ENCODE measurements at regions not wholly inside any gene's neighbourhood (a gene's known extent, or its start where the extent isn't known, plus 50 kb on each side); places are given as distances from the start of the nearest gene placed in this dataset.
A peak's percentile ranks its signal among the peaks of the same experiment; 100 is the strongest.

DNA sequence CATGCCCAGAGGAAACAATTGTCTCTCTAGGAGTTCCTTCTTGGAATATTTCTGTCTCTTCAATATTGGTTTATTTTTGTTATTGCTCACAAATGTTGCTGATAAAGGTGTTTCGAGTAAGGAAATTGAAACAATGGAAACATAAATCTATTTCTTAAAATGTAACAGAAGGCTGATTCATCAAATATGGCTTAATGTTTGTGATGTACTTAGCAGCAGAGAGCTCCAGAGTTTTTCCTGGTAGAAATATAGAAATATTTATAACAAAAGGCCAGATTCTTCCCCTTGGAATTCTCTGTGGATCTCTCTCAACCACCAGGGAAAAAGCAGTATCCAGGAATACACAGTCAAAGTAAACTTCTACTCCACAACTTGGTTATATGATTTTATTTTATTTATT is 149.2 kb upstream of the LRIG3 start:
- in situ Hi-C loops (cut with MboI; ENCODE audit: low pct_unique_long_range_greater_than_20kb, low sequenced_read_pairs, unreplicated experiment): no loop called here
- DNase-seq (ENCODE audit: low spot score): no peak
- TF ChIP-seq, protein P1, sequence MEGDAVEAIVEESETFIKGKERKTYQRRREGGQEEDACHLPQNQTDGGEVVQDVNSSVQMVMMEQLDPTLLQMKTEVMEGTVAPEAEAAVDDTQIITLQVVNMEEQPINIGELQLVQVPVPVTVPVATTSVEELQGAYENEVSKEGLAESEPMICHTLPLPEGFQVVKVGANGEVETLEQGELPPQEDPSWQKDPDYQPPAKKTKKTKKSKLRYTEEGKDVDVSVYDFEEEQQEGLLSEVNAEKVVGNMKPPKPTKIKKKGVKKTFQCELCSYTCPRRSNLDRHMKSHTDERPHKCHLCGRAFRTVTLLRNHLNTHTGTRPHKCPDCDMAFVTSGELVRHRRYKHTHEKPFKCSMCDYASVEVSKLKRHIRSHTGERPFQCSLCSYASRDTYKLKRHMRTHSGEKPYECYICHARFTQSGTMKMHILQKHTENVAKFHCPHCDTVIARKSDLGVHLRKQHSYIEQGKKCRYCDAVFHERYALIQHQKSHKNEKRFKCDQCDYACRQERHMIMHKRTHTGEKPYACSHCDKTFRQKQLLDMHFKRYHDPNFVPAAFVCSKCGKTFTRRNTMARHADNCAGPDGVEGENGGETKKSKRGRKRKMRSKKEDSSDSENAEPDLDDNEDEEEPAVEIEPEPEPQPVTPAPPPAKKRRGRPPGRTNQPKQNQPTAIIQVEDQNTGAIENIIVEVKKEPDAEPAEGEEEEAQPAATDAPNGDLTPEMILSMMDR (IDR thresholded peaks at IDR 0.05; ENCODE audit: extremely low read depth, insufficient read depth, missing control alignments): no peak

DNA sequence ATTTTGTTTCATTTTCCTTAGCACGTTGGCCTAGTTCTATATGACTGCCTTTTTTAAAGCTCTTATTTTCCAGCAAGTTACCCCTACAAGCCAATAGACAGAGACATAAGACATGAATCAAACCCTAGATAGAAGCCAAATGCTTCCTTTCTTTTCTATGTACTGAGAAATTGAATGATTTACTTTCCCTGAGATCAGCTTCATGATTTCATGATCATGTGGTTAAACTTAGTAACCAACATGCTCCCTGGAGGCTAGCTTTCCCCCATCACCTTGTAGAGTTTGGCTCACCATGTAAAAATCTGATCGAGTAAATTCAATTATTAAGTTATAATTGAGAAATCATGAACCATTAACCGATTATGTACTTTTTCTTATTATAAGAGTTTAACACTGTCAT is 148.1 kb upstream of the LRIG3 start:
- TF ChIP-seq, protein P1 (IDR thresholded peaks at IDR 0.05; ENCODE audit: extremely low read depth, insufficient read depth, missing control alignments): no peak
- in situ Hi-C loops (cut with MboI; ENCODE audit: low pct_unique_long_range_greater_than_20kb, low sequenced_read_pairs, unreplicated experiment): no loop called here
- DNase-seq (ENCODE audit: low spot score): no peak

DNA sequence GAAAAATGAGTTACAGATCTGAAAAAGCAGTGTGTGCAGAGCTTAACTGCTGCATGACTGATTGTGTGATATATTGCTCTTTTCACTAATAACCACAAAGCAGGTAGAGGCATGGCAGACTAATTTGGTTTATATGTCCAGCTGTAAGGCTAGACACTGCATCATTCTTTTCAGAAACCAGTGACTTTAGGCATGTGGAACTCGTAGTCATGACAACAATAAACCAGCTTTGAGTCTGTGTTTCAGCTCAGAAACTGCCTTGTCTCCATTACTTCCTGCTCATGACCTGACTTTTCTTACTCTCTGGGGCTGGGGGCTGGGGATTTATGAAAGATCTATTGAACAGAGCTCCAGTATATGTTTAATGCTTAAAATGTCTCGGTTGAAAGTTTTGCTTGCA is 146.8 kb upstream of the LRIG3 start:
- peak; percentile 23 for DNase-seq (ENCODE audit: low spot score)
- TF ChIP-seq, protein P1 (IDR thresholded peaks at IDR 0.05; ENCODE audit: extremely low read depth, insufficient read depth, missing control alignments): no peak
- in situ Hi-C loops (cut with MboI; ENCODE audit: low pct_unique_long_range_greater_than_20kb, low sequenced_read_pairs, unreplicated experiment): no loop called here

DNA sequence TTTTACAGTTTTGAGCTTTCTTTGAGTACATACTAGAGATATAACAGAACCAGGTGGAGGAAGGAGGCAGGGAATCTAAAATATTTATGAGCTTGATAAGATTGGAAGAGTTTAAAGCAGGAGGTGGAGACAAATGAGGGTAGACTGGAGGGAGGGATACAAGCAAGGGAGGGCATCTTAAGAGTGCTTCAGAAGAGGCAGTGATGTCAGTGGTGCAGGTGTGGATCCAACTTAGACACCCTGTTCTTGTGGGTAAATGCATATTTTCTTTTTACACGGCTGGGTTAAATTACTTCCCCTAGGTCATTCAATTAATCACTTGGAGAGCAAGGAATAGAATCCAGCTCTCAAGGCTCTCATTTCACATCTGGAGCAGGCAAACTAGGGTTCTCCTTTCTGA is 146.1 kb upstream of the LRIG3 start:
- TF ChIP-seq, protein P1 (IDR thresholded peaks at IDR 0.05; ENCODE audit: extremely low read depth, insufficient read depth, missing control alignments): no peak
- in situ Hi-C loops (cut with MboI; ENCODE audit: low pct_unique_long_range_greater_than_20kb, low sequenced_read_pairs, unreplicated experiment): no loop called here

DNA sequence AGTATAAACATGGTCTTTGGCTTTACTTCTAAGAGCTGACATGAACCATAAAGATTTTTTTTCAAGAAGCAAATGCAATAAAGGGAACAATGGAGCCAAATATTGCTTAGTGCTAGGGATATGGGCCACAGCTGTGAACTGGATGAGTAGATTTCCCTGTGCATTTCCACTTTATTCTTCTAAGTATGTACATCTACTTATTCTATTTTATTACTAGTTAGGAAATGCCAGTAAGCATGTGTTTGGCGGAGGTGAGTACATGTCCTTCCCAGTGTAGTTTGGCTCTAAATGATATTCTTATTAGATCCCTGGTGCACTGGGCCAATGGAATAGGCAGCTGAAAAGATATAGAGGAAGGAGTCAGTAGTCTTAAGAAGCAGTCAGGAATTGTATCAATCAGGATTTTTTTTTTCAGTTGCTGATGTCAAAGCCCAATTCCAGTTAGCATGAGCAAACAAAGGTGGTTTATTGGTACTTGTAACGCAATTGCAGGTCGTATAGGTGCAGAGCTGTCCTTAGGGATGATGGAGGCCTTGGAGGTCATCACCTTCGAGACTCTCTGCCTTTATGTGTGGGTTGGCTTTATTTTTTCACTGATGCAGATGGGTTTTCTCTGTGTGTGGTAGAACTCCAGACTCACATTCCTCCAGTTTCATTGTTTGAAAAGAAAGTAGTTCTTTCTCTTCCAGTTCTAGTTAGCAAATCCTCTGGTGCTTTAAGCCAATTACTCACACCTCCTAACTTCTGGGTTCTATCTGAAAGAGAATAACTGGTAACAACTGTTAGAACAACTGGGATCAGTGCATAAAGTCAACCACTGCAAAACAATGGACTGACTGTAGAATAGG is 139.0 kb upstream of the LRIG3 start:
- TF ChIP-seq, protein P1 (IDR thresholded peaks at IDR 0.05; ENCODE audit: extremely low read depth, insufficient read depth, missing control alignments): no peak
- in situ Hi-C loops (cut with MboI; ENCODE audit: low pct_unique_long_range_greater_than_20kb, low sequenced_read_pairs, unreplicated experiment): no loop called here
- DNase-seq (ENCODE audit: low spot score): no peak

More for the DNA sequence above, 146.1 kb upstream of the LRIG3 start:
- DNase-seq (ENCODE audit: low spot score): no peak

DNA sequence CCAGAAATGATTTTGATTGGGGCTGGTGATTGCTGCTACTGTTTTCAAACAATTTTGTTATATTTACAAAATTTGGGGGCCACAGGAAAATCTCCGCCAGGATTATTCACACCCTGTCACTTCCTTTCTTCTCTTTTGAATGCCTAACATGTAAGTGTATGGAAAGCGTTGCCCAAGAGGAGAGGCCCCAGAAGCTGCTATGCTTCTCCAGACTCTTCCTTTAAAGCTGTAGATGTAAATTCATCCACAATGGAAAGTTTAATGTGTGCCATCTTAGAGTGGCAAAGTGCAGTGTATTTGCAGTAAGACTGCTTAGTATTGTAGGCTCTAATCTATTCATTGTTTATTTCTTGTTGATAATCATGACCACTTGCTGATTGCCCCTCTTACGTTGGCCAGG is 136.7 kb upstream of the LRIG3 start:
- in situ Hi-C loops (cut with MboI; ENCODE audit: low pct_unique_long_range_greater_than_20kb, low sequenced_read_pairs, unreplicated experiment): no loop called here
- TF ChIP-seq, protein P1 (IDR thresholded peaks at IDR 0.05; ENCODE audit: extremely low read depth, insufficient read depth, missing control alignments): no peak
- no peak for DNase-seq (ENCODE audit: low spot score)

All from GM13977 (cell line).